Loucy (cell line): ENCODE measurements at regions not wholly inside any gene's neighbourhood (a gene's known extent, or its start where the extent isn't known, plus 50 kb on each side); places are given as distances from the start of the nearest gene placed in this dataset.

Experiments used
- CTCF ChIP-seq: fragments of 200-600 bp; sonication (generic); conservative IDR thresholded peaks from 2 replicates; pipeline ENCODE4 v1.5.1; 2014; ENCODE audit warnings: mild to moderate bottlenecking, antibody characterized with exemption, low read length
- EZH2phosphoT487 ChIP-seq: fragments of 200-600 bp; IDR thresholded peaks from 2 replicates; pipeline ENCODE4 v1.6.1; 2018; ENCODE audit warnings: antibody characterized with exemption, mild to moderate bottlenecking, moderate library complexity, borderline replicate concordance

DNA sequence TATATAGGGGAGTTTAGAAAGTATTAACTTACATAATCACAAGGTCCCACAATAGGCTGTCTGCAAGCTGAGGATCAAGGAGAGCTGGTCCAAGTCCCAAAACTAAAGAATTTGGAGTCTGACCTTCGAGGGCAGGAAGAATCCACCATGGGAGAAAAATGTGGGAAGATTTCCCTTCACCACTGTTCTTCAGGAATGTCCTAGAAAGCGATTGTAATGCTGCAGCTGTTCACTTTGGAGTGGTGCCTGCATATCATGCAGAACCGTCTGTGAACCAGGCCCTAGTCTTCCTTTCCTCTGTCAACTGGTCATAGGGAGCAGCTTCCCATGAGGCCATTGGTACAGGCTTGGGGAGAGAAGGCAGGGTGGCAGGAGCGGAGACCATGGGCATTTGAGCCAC is 497.9 kb upstream of the ARPP21 start:
- TF ChIP-seq CTCF (no peak), EZH2phosphoT487 (no peak)
